K562 (cell line): ENCODE measurements at regions not wholly inside any gene's neighbourhood (a gene's known extent, or its start where the extent isn't known, plus 50 kb on each side); places are given as distances from the start of the nearest gene placed in this dataset.
A peak's percentile ranks its signal among the peaks of the same experiment; 100 is the strongest.

Experiments
- ATAC-seq: fragments of 200-7000 bp; cut with Tn5 transposase; 3 replicates; pipeline ENCODE4 v1.9.1; 2020; ENCODE audit warnings: moderate library complexity
- BruUV-seq: library from RNA; stranded (reverse); fragments of 400-500 nt; replicated peaks from 2 replicates; lab custom pipeline; 2021; lab: Mats Ljungman, UMichigan
- CTCF ChIA-PET: fragments of 300-600 bp; formaldehyde crosslinking; extraction: SDS; loops from one replicate; lab custom pipeline; 2021; ENCODE audit warnings: low intra/inter-chr PET ratio; lab: Yijun Ruan, JAX
- POLR2A ChIA-PET: fragments of 300-600, 350-650 bp; sonication (Branson Sonifier 250); formaldehyde crosslinking; extraction: SDS; loops from one replicate; lab custom pipeline; 2021; ENCODE audit warnings: antibody characterized with exemption, inconsistent platforms; lab: Yijun Ruan, JAX
- DNase-seq, 4 experiments: peaks; one replicate each; pipeline versions ENCODE4 v3.0.0 to v3.0.0-alpha.2; 2011 to 2018; ENCODE audit warnings: low spot score in 3 of 4, mixed read lengths in 3 of 4; ENCODE audit errors: extremely low read depth in 1 of 4
- FAIRE-seq: peaks from 2 replicates; lab custom pipeline; 2011; peaks lifted over from hg19 to GRCh38; lab: Jason Lieb, UNC
- H2AFZ ChIP-seq: 2 replicates; pipeline ENCODE4 v1.6.0; 2011; ENCODE audit warnings: low read depth, low read length, control low read depth, inconsistent platforms
- H3K27ac ChIP-seq: fragments of 200-600 bp; 3 replicates; pipeline ENCODE4 v1.8.0; 2011; ENCODE audit warnings: low read depth, mild to moderate bottlenecking, control low read depth, inconsistent platforms, low read length, moderate library complexity, mixed read lengths; ENCODE audit errors: extremely low read depth
- H3K27me3 ChIP-seq, 2 experiments: fragments of 300-600 bp in 1 of 2; 2 replicates in 1 of 2; 3 replicates in 1 of 2; pipeline versions ENCODE4 v1.6.0 to v1.8.0; 2011; ENCODE audit warnings: inconsistent platforms in 2 of 2, low read length in 2 of 2, mild to moderate bottlenecking in 1 of 2, mixed read lengths in 1 of 2, moderate library complexity in 1 of 2; ENCODE audit not compliant: control insufficient read depth in 2 of 2, insufficient read depth in 2 of 2
- H3K36me3 ChIP-seq: fragments of 300-600 bp; 3 replicates; pipeline ENCODE4 v1.8.0; 2011; ENCODE audit warnings: mild to moderate bottlenecking, low read length, inconsistent platforms; ENCODE audit not compliant: control insufficient read depth, insufficient read depth
- H3K4me1 ChIP-seq, 2 experiments: fragments of 200-600 bp in 1 of 2; replicated peaks in 1 of 2; 2 replicates in 1 of 2; 3 replicates in 1 of 2; pipeline versions ENCODE4 v1.5.1 to v1.8.0; 2011; ENCODE audit warnings: inconsistent platforms in 2 of 2, low read length in 2 of 2, mild to moderate bottlenecking in 1 of 2, mixed read lengths in 1 of 2, moderate library complexity in 1 of 2; ENCODE audit not compliant: control insufficient read depth in 2 of 2, insufficient read depth in 2 of 2
- H3K4me2 ChIP-seq: 2 replicates; pipeline ENCODE4 v1.6.1; 2011; ENCODE audit warnings: low read length, control low read depth, inconsistent platforms, mixed read lengths; ENCODE audit not compliant: insufficient read depth
- H3K4me3 ChIP-seq: fragments of 200-600 bp; sonication (generic), shearing (Covaris generic); 2 replicates; pipeline ENCODE4 v1.5.1; 2016; ENCODE audit warnings: control low read depth, inconsistent platforms
- H3K79me2 ChIP-seq: fragments of 200-600 bp; 3 replicates; pipeline ENCODE4 v1.8.0; 2011; ENCODE audit warnings: low read length, inconsistent platforms; ENCODE audit not compliant: control insufficient read depth, insufficient read depth
- H3K9ac ChIP-seq, 2 experiments: 2 replicates each; pipeline versions ENCODE4 v1.6.0 to v1.6.1; 2011; ENCODE audit warnings: low read depth in 2 of 2, low read length in 2 of 2, control low read depth in 1 of 2, inconsistent platforms in 1 of 2, mild to moderate bottlenecking in 1 of 2, mixed read lengths in 1 of 2; ENCODE audit not compliant: insufficient read depth in 1 of 2
- H3K9me1 ChIP-seq: one replicate; pipeline ENCODE4 v1.6.0; 2011; ENCODE audit warnings: inconsistent platforms, mild to moderate bottlenecking, low read length, moderate library complexity; ENCODE audit not compliant: control insufficient read depth, insufficient read depth
- H3K9me3 ChIP-seq: replicated peaks from 2 replicates; pipeline ENCODE4 v1.5.1; 2011; ENCODE audit warnings: low read depth, low read length, inconsistent platforms; ENCODE audit not compliant: control insufficient read depth, insufficient read depth
- H4K20me1 ChIP-seq: replicated peaks from 2 replicates; pipeline ENCODE4 v1.6.1; 2011; ENCODE audit warnings: low read length, inconsistent platforms, mixed read lengths; ENCODE audit not compliant: control insufficient read depth, insufficient read depth
- BHLHE40 ChIP-seq: IDR thresholded peaks from 2 replicates; pipeline ENCODE4 v1.6.1; 2011; ENCODE audit warnings: low read length, improper control_type of control experiment
- CHAMP1 ChIP-seq: fragments of 450-650 bp; IDR thresholded peaks from 2 replicates; pipeline ENCODE4 v1.6.1; 2016; ENCODE audit warnings: mild to moderate bottlenecking
- E2F3 ChIP-seq: fragments of 250-450 bp; sonication (Bioruptor Pico); IDR thresholded peaks from 2 replicates; pipeline ENCODE4 v1.4.0; 2020; ENCODE audit warnings: mild to moderate bottlenecking
- E2F6 ChIP-seq, 2 experiments: IDR thresholded peaks; 2 replicates each; pipeline ENCODE4 v1.6.1; 2011; ENCODE audit warnings: borderline replicate concordance in 1 of 2, control low read depth in 1 of 2, low read depth in 1 of 2, low read length in 1 of 2, mild to moderate bottlenecking in 1 of 2, mixed read lengths in 1 of 2, moderate library complexity in 1 of 2; ENCODE audit not compliant: insufficient read depth in 1 of 2, insufficient read length in 1 of 2, poor library complexity in 1 of 2, severe bottlenecking in 1 of 2; ENCODE audit errors: extremely low read depth in 1 of 2
- HEY1 ChIP-seq: fragments of 250-450 bp; sonication (Bioruptor Pico); IDR thresholded peaks from 2 replicates; pipeline ENCODE4 v1.5.0; 2020; ENCODE audit warnings: mild to moderate bottlenecking, moderate library complexity, borderline replicate concordance
- JUNB ChIP-seq: fragments of 450-650 bp; formaldehyde crosslinking; conservative IDR thresholded peaks from 2 replicates; pipeline ENCODE4 v1.4.0; 2020; ENCODE audit warnings: mild to moderate bottlenecking
- KDM5B ChIP-seq: fragments of 200-600 bp; sonication (generic); IDR thresholded peaks from 2 replicates; pipeline ENCODE4 v1.6.1; 2012; ENCODE audit warnings: low read depth, mild to moderate bottlenecking, moderate library complexity, low read length, control low read depth, inconsistent platforms; ENCODE audit not compliant: insufficient replicate concordance
- LARP7 ChIP-seq: fragments of 450-650 bp; IDR thresholded peaks from 2 replicates; pipeline ENCODE4 v1.6.1; 2016
- SP2 ChIP-seq: IDR thresholded peaks from 2 replicates; pipeline ENCODE4 v1.6.1; 2011; ENCODE audit warnings: mild to moderate bottlenecking, low read depth, low read length, moderate library complexity; ENCODE audit not compliant: poor library complexity, severe bottlenecking; ENCODE audit errors: extremely low read depth
- TARDBP ChIP-seq: fragments of 450-650 bp; IDR thresholded peaks from 2 replicates; pipeline ENCODE4 v1.6.1; 2016
- XRCC3 ChIP-seq: fragments of 450-650 bp; IDR thresholded peaks from 2 replicates; pipeline ENCODE4 v1.6.1; 2017; ENCODE audit warnings: mild to moderate bottlenecking, moderate library complexity
- ZFP91 ChIP-seq: sonication (generic); formaldehyde crosslinking; IDR thresholded peaks from 2 replicates; pipeline ENCODE4 v1.8.0; 2022; ENCODE audit warnings: mild to moderate bottlenecking, missing genetic modification reagents
- ZNF121 ChIP-seq: sonication (generic); formaldehyde crosslinking; conservative IDR thresholded peaks from 2 replicates; pipeline ENCODE4 v1.8.0; 2022; ENCODE audit warnings: missing genetic modification reagents
- ZNF699 ChIP-seq: fragments of 250-450 bp; sonication (Bioruptor Pico); IDR thresholded peaks from 2 replicates; pipeline ENCODE4 v1.8.0; 2021; ENCODE audit warnings: mild to moderate bottlenecking, moderate library complexity; ENCODE audit not compliant: insufficient replicate concordance
- ZNF707 ChIP-seq: fragments of 250-450 bp; sonication (Bioruptor Pico); conservative IDR thresholded peaks from 2 replicates; pipeline ENCODE4 v1.8.0; 2022; ENCODE audit warnings: inconsistent platforms, mild to moderate bottlenecking, moderate library complexity
- WGBS: fragments of 100-300 bp; shearing (Covaris generic); methylation state at CpG from one replicate; pipeline ENCODE4 v1.1.6; 2016; ENCODE audit warnings: low coverage, mixed read lengths; ENCODE audit not compliant: insufficient coverage; ENCODE audit errors: missing lambda C conversion rate; 5-methylcytosine and 5-hydroxymethylcytosine counted together
- in situ Hi-C: fragments of 300-500 bp; cut with MboI; formaldehyde crosslinking; loops from 4 replicates; pipeline ENCODE4 v1.15.0; 2018; ENCODE audit warnings: inconsistent platforms, mixed read lengths
- intact Hi-C: fragments of 100-400 bp; cut with micrococcal nuclease; formaldehyde crosslinking; loops from 2 replicates; pipeline ENCODE4 v1.14.2; 2022

- TF ChIP-seq E2F6 (IDR thresholded peaks at IDR 0.05; ENCODE audit: borderline replicate concordance in 1 of 2, extremely low read depth in 1 of 2, insufficient read depth in 1 of 2, insufficient read length in 1 of 2, low read depth in 1 of 2, low read length in 1 of 2, poor library complexity in 1 of 2, severe bottlenecking in 1 of 2) (peak in 1 of 2 experiments; percentile 20), KDM5B (no peak)
- TF ChIP-seq, all 486 proteins: peak for 5
These were observed 339.5 kb downstream of the ALG10 start (continued) for GRCh38 chr12:34361721-34362316.

GRCh38 chr12:34363050-34363673 is 340.9 kb downstream of the ALG10 start:
- Histone ChIP-seq H3K4me2 (peak overlapping the region; percentile 67), H3K36me3 (no peaks in the 10 kb centered on the region), H3K9me1 (no peaks in the 10 kb centered on the region), H4K20me1 (no peaks in the 10 kb centered on the region), H3K27me3 (peaks cover 0 to 60% of the 10 kb centered on the region in 2 experiments; a peak in 3 of 5 replicates), H3K4me1 (peaks cover 0 to 62% of the 10 kb centered on the region in 2 experiments; a peak in 2 of 5 replicates), H3K79me2 (no peaks in the 10 kb centered on the region), H3K9ac (peak overlapping the region in 1 of 2 experiments; percentile 61; a peak in 2 of 4 replicates), H3K4me3 (no peak overlapping the region), H3K9me3 (no peaks in the 10 kb centered on the region), H3K27ac (no peak overlapping the region; the same call in 2 of the 3 replicates), H2AFZ (peak overlapping the region; percentile 89)
- no TSS peak for BruUV-seq
- 26% methylated on average over 37 of the region's 39 CpGs for WGBS
- intact Hi-C loops, result no loop called here
- in situ Hi-C loops, result no loop called here
- FAIRE-seq (peak; percentile 60), ATAC-seq (peak; percentile 57), DNase-seq (peak; percentile 54 to 87 (median 72))
- CTCF ChIA-PET, result no interaction called here
- POLR2A ChIA-PET, result no interaction called here
- TF ChIP-seq ZNF699 (CRISPR knock-in tag) (no peak), LARP7 (no peak), CHAMP1 (no peak), HEY1 (CRISPR knock-in tag) (no peak), SP2 (no peak), ZFP91 (CRISPR knock-in tag) (no peak), TARDBP (no peak), ZNF707 (CRISPR knock-in tag) (no peak), XRCC3 (no peak), JUNB (no peak), ZNF121 (CRISPR knock-in tag) (no peak), E2F3 (CRISPR knock-in tag) (no peak), BHLHE40 (no peak)
